CD4-positive, alpha-beta T cell (primary cell): ENCODE measurements at regions not wholly inside any gene's neighbourhood (a gene's known extent, or its start where the extent isn't known, plus 50 kb on each side); places are given as distances from the start of the nearest gene placed in this dataset.

Source experiments
- ATAC-seq: fragments of 200-7000 bp; cut with Tn5 transposase; one replicate; pipeline ENCODE4 v1.10.0; 2022; ENCODE audit warnings: mild to moderate bottlenecking; ENCODE audit not compliant: poor library complexity
- CTCF ChIA-PET: fragments of 350-600 bp; sonication (Branson Sonifier 250); formaldehyde crosslinking; loops from one replicate; lab custom pipeline; 2021; ENCODE audit warnings: antibody characterized with exemption, inconsistent platforms; lab: Charles Lee
- POLR2A ChIA-PET: fragments of 350-600 bp; sonication (Branson Sonifier 250); formaldehyde crosslinking; loops from one replicate; lab custom pipeline; 2021; ENCODE audit warnings: antibody characterized with exemption, inconsistent platforms; lab: Charles Lee
- DNase-seq, 14 experiments: peaks; one replicate each; pipeline ENCODE4 v3.0.0-alpha.2; 2013 to 2020; ENCODE audit warnings: mixed read lengths in 2 of 14
- H3K27ac ChIP-seq, 2 donors: one replicate each; pipeline versions ENCODE4 v1.5.1 to v1.7.0; 2013; ENCODE audit warnings: low read length in 2 of 2, low read depth in 1 of 2, mild to moderate bottlenecking in 1 of 2
- H3K27me3 ChIP-seq, 2 experiments: 1 replicate in 1 of 2; 2 replicates in 1 of 2; pipeline versions ENCODE4 v1.6.1 to v1.7.0; 2013; ENCODE audit warnings: low read length in 2 of 2, control low read depth in 1 of 2, mild to moderate bottlenecking in 1 of 2, moderate library complexity in 1 of 2; ENCODE audit not compliant: insufficient read depth in 2 of 2, control insufficient read depth in 1 of 2
- H3K36me3 ChIP-seq: one replicate; pipeline ENCODE4 v1.6.1; 2013; ENCODE audit warnings: low read length, control low read depth; ENCODE audit not compliant: insufficient read depth
- H3K4me1 ChIP-seq: one replicate; pipeline ENCODE4 v1.6.1; 2013; ENCODE audit warnings: low read length, control low read depth; ENCODE audit not compliant: insufficient read depth
- H3K4me3 ChIP-seq: one replicate; pipeline ENCODE4 v1.5.1; 2013; ENCODE audit warnings: mild to moderate bottlenecking, low read length, moderate library complexity
- H3K9me3 ChIP-seq, 2 experiments: 1 replicate in 1 of 2; 2 replicates in 1 of 2; pipeline versions ENCODE4 v1.6.1 to v1.7.0; 2013; ENCODE audit warnings: low read length in 2 of 2, mild to moderate bottlenecking in 2 of 2, control low read depth in 1 of 2, moderate library complexity in 1 of 2; ENCODE audit not compliant: control insufficient read depth in 1 of 2, insufficient read depth in 1 of 2
- H3K27ac Mint-ChIP-seq: one replicate; pipeline ENCODE4 v1.8.0; 2020; ENCODE audit warnings: mixed read lengths
- H3K27me3 Mint-ChIP-seq: one replicate; pipeline ENCODE4 v1.8.0; 2021; ENCODE audit warnings: mixed read lengths
- H3K36me3 Mint-ChIP-seq: one replicate; pipeline ENCODE4 v1.8.0; 2021; ENCODE audit warnings: low read depth, mixed read lengths
- H3K4me1 Mint-ChIP-seq: one replicate; pipeline ENCODE4 v1.8.0; 2021; ENCODE audit warnings: low read depth, mixed read lengths
- H3K4me3 Mint-ChIP-seq: one replicate; pipeline ENCODE4 v1.8.0; 2020; ENCODE audit warnings: mild to moderate bottlenecking, mixed read lengths
- H3K9me3 Mint-ChIP-seq: one replicate; pipeline ENCODE4 v1.8.0; 2020; ENCODE audit warnings: mixed read lengths
- CTCF ChIP-seq: fragments of 200-600 bp; IDR thresholded peaks from one replicate; pipeline ENCODE4 v1.8.0; 2022; ENCODE audit warnings: antibody characterized with exemption, mild to moderate bottlenecking
- intact Hi-C, 2 experiments: fragments of 100-400 bp; cut with DNase I in 1 of 2; cut with micrococcal nuclease in 1 of 2; formaldehyde crosslinking; loops; one replicate each; pipeline versions ENCODE4 v1.15.1 to v1.9.0; 2023 to 2025; cut with DNase I, micrococcal nuclease

GRCh38 chr6:81636930-81637568 is 115.4 kb downstream of the TENT5A start:
- Histone ChIP-seq H3K4me3 (no peak overlapping the region), H3K4me1 (no peaks in the 10 kb centered on the region), H3K9me3 (peaks cover 0 to 5% of the 10 kb centered on the region in 2 experiments), H3K36me3 (no peaks in the 10 kb centered on the region), H3K27me3 (no peaks in the 10 kb centered on the region), H3K27ac (no peak overlapping the region)
- DNase-seq (no peak), ATAC-seq (no peak)
- Mint-ChIP-seq H3K27me3 (no peaks in the 10 kb centered on the region), H3K36me3 (no peaks in the 10 kb centered on the region), H3K9me3 (peaks cover 7% of the 10 kb centered on the region), H3K4me3 (no peak overlapping the region), H3K4me1 (no peaks in the 10 kb centered on the region), H3K27ac (no peak overlapping the region)
- intact Hi-C loops, result no loop called here
- TF ChIP-seq CTCF, result no peak
- ChIA-PET POLR2A (no interaction called here), CTCF (no interaction called here)

- Mint-ChIP-seq H3K27ac (no peak overlapping the region), H3K4me3 (no peak overlapping the region), H3K9me3 (peaks cover 10% of the 10 kb centered on the region), H3K36me3 (no peaks in the 10 kb centered on the region), H3K27me3 (no peaks in the 10 kb centered on the region), H3K4me1 (no peaks in the 10 kb centered on the region)
- ChIA-PET CTCF (no interaction called here), POLR2A (no interaction called here)
- ATAC-seq (no peak), DNase-seq (no peak)
- no peaks in the 10 kb centered on the region for H3K4me1 ChIP-seq
- no peaks in the 10 kb centered on the region for H3K36me3 ChIP-seq
- no peak for TF ChIP-seq CTCF
- H3K27ac ChIP-seq, result no peak overlapping the region
- intact Hi-C loops, result no loop called here
- peaks cover 0 to 6% of the 10 kb centered on the region in 2 experiments for H3K9me3 ChIP-seq
- H3K27me3 ChIP-seq, result no peaks in the 10 kb centered on the region
- no peak overlapping the region for H3K4me3 ChIP-seq
Measured at GRCh38 chr6:81634155-81634880, 118.2 kb downstream of the TENT5A start.

GRCh38 chr6:81633391-81633790 is 119.1 kb downstream of the TENT5A start:
- no peaks in the 10 kb centered on the region for H3K4me1 Mint-ChIP-seq
- H3K4me3 ChIP-seq, result no peak overlapping the region
- peaks cover 0 to 6% of the 10 kb centered on the region in 2 experiments for H3K9me3 ChIP-seq
- no peaks in the 10 kb centered on the region for H3K36me3 Mint-ChIP-seq
- no peaks in the 10 kb centered on the region for H3K27me3 Mint-ChIP-seq
- H3K9me3 Mint-ChIP-seq, result peaks cover 10% of the 10 kb centered on the region
- DNase-seq, result no peak
- CTCF ChIA-PET, result no interaction called here
- intact Hi-C loops, result no loop called here
- POLR2A ChIA-PET, result no interaction called here
- no peaks in the 10 kb centered on the region for H3K36me3 ChIP-seq
- H3K4me3 Mint-ChIP-seq, result no peak overlapping the region
- H3K27ac Mint-ChIP-seq, result no peak overlapping the region
- H3K4me1 ChIP-seq, result no peaks in the 10 kb centered on the region
- no peaks in the 10 kb centered on the region for H3K27me3 ChIP-seq
- no peak for ATAC-seq
- H3K27ac ChIP-seq, result no peak overlapping the region
- no peak for TF ChIP-seq CTCF
